SK-N-SH (cell line): ENCODE measurements at regions not wholly inside any gene's neighbourhood (a gene's known extent, or its start where the extent isn't known, plus 50 kb on each side); places are given as distances from the start of the nearest gene placed in this dataset.

Experiments
- CTCF ChIA-PET: fragments of 300-600, 350-600 bp; formaldehyde crosslinking; extraction: SDS; loops from one replicate; lab custom pipeline; 2021; lab: Yijun Ruan, JAX
- POLR2A ChIA-PET: fragments of 350-600 bp; sonication (Branson Sonifier 250); formaldehyde crosslinking; extraction: SDS; loops from one replicate; lab custom pipeline; 2020; ENCODE audit warnings: antibody characterized with exemption, inconsistent platforms; lab: Yijun Ruan, JAX
- DNase-seq: peaks from one replicate; pipeline ENCODE4 v3.0.0; 2012
- H2AFZ ChIP-seq: fragments of 200-600 bp; sonication (generic); 2 replicates; pipeline ENCODE4 v1.8.1; 2016; ENCODE audit warnings: antibody characterized with exemption, mild to moderate bottlenecking, low read depth
- H3F3A ChIP-seq: fragments of 200-600 bp; sonication (generic); replicated peaks from 2 replicates; pipeline ENCODE3; 2016; ENCODE audit warnings: antibody characterized with exemption, mild to moderate bottlenecking; ENCODE audit not compliant: insufficient read depth
- H3K27ac ChIP-seq, 2 experiments: fragments of 200-500 bp in 1 of 2; fragments of 200-600 bp in 1 of 2; sonication (Bioruptor generic) in 1 of 2; sonication (generic), shearing (Covaris generic) in 1 of 2; 2 replicates each; pipeline versions ENCODE4 v1.5.1 to v1.6.1; 2014 to 2016; ENCODE audit warnings: low read depth in 2 of 2, inconsistent platforms in 1 of 2, low read length in 1 of 2, mild to moderate bottlenecking in 1 of 2, mixed read lengths in 1 of 2
- H3K27me3 ChIP-seq: fragments of 200-600 bp; sonication (generic), shearing (Covaris generic); 2 replicates; pipeline ENCODE4 v1.6.1; 2016; ENCODE audit warnings: mixed run types; ENCODE audit not compliant: insufficient read depth
- H3K36me3 ChIP-seq, 2 experiments: fragments of 200-500 bp in 1 of 2; fragments of 200-600 bp in 1 of 2; sonication (Bioruptor generic) in 1 of 2; sonication (generic) in 1 of 2; replicated peaks in 1 of 2; 2 replicates each; pipeline versions ENCODE3 to v1.5.1; 2014 to 2016; ENCODE audit warnings: low read length in 1 of 2, mild to moderate bottlenecking in 1 of 2; ENCODE audit not compliant: insufficient read depth in 2 of 2, control insufficient read depth in 1 of 2
- H3K4me1 ChIP-seq, 2 experiments: fragments of 200-500 bp in 1 of 2; fragments of 200-600 bp in 1 of 2; sonication (Bioruptor generic) in 1 of 2; sonication (generic), shearing (Covaris generic) in 1 of 2; 2 replicates each; pipeline versions ENCODE4 v1.5.1 to v1.6.1; 2014 to 2016; ENCODE audit warnings: low read depth in 1 of 2, low read length in 1 of 2, mixed run types in 1 of 2; ENCODE audit not compliant: insufficient read depth in 2 of 2, control insufficient read depth in 1 of 2
- H3K4me2 ChIP-seq: fragments of 200-600 bp; sonication (generic), shearing (Covaris generic); 2 replicates; pipeline ENCODE4 v1.6.1; 2017; ENCODE audit warnings: mixed run types
- H3K4me3 ChIP-seq, 2 experiments: fragments of 200-500 bp in 1 of 2; fragments of 200-600 bp in 1 of 2; sonication (Bioruptor generic) in 1 of 2; sonication (generic), shearing (Covaris generic) in 1 of 2; 2 replicates each; pipeline versions ENCODE4 v1.5.1 to v1.8.1; 2014 to 2016; ENCODE audit warnings: low read depth in 2 of 2, inconsistent platforms in 1 of 2, low read length in 1 of 2, mild to moderate bottlenecking in 1 of 2, mixed read lengths in 1 of 2, moderate library complexity in 1 of 2
- H3K79me2 ChIP-seq: fragments of 200-600 bp; sonication (generic); 2 replicates; pipeline ENCODE4 v1.8.1; 2017; ENCODE audit warnings: mild to moderate bottlenecking; ENCODE audit not compliant: insufficient read depth
- H3K9ac ChIP-seq: fragments of 200-600 bp; sonication (generic); 2 replicates; pipeline ENCODE4 v1.6.1; 2017; ENCODE audit warnings: mixed run types
- H3K9me2 ChIP-seq: fragments of 200-600 bp; sonication (generic); 2 replicates; pipeline ENCODE4 v1.6.1; 2017; ENCODE audit warnings: mixed run types
- H3K9me3 ChIP-seq: fragments of 200-600 bp; sonication (generic); 2 replicates; pipeline ENCODE4 v1.6.1; 2017; ENCODE audit warnings: mixed run types, mild to moderate bottlenecking, moderate library complexity
- H4K20me1 ChIP-seq: fragments of 200-600 bp; sonication (generic); 2 replicates; pipeline ENCODE4 v1.6.1; 2017; ENCODE audit warnings: mild to moderate bottlenecking, mixed run types; ENCODE audit not compliant: insufficient read depth
- CTCF ChIP-seq: fragments of 200-600 bp; sonication (generic); IDR thresholded peaks from 2 replicates; pipeline ENCODE4 v1.6.1; 2017; ENCODE audit warnings: antibody characterized with exemption, mild to moderate bottlenecking, moderate library complexity
- FOXM1 ChIP-seq: IDR thresholded peaks from 2 replicates; pipeline ENCODE4 v1.4.0; 2012; ENCODE audit warnings: low read depth, mild to moderate bottlenecking
- GABPA ChIP-seq: IDR thresholded peaks from 2 replicates; pipeline ENCODE4 v1.4.0; 2012; ENCODE audit warnings: low read depth, mild to moderate bottlenecking
- GATA2 ChIP-seq: sonication (generic); formaldehyde crosslinking; IDR thresholded peaks from 2 replicates; pipeline ENCODE4 v1.5.0; 2020; ENCODE audit warnings: mild to moderate bottlenecking, missing genetic modification reagents
- JUND ChIP-seq: IDR thresholded peaks from 2 replicates; pipeline ENCODE4 v1.4.0; 2012
- MXI1 ChIP-seq: IDR thresholded peaks from 2 replicates; pipeline ENCODE4 v1.6.1; 2012; ENCODE audit warnings: mild to moderate bottlenecking, low read depth, low read length, improper control_type of control experiment
- POLR2AphosphoS5 ChIP-seq: IDR thresholded peaks from 2 replicates; pipeline ENCODE4 v1.6.1; 2012; ENCODE audit warnings: low read depth, low read length
- RAD21 ChIP-seq: IDR thresholded peaks from 2 replicates; pipeline ENCODE4 v1.6.1; 2012; ENCODE audit warnings: mild to moderate bottlenecking, low read length
- RCOR1 ChIP-seq: fragments of 150-350 bp; IDR thresholded peaks from 2 replicates; pipeline ENCODE4 v1.6.1; 2017; ENCODE audit warnings: antibody characterized with exemption, low read length
- RXRA ChIP-seq: IDR thresholded peaks from 2 replicates; pipeline ENCODE4 v1.4.0; 2012; ENCODE audit warnings: low read depth, mild to moderate bottlenecking, borderline replicate concordance
- SIN3A ChIP-seq: IDR thresholded peaks from 2 replicates; pipeline ENCODE4 v1.6.1; 2012; ENCODE audit warnings: low read depth, mild to moderate bottlenecking, low read length, moderate library complexity, borderline replicate concordance
- SMC3 ChIP-seq: IDR thresholded peaks from 2 replicates; pipeline ENCODE4 v1.6.1; 2012; ENCODE audit warnings: low read depth, low read length, improper control_type of control experiment
- TAF1 ChIP-seq: IDR thresholded peaks from 2 replicates; pipeline ENCODE4 v1.6.1; 2012; ENCODE audit warnings: low read depth, mild to moderate bottlenecking, low read length, moderate library complexity, borderline replicate concordance
- YY1 ChIP-seq: IDR thresholded peaks from 2 replicates; pipeline ENCODE4 v1.4.0; 2012; ENCODE audit warnings: low read depth, mild to moderate bottlenecking
- WGBS: methylation state at CpG from one replicate; pipeline ENCODE4 v1.1.6; 2017; ENCODE audit warnings: low lambda C conversion rate; 5-methylcytosine and 5-hydroxymethylcytosine counted together
- TF ChIP-seq, protein P1 (sequence below): IDR thresholded peaks from 2 replicates; pipeline ENCODE4 v1.4.0; 2012; ENCODE audit warnings: low read depth, borderline replicate concordance
- TF ChIP-seq, protein P2 (sequence below): IDR thresholded peaks from 2 replicates; pipeline ENCODE4 v1.4.0; 2012; ENCODE audit warnings: low read depth
- TF ChIP-seq, protein P3 (sequence below): fragments of 150-350 bp; IDR thresholded peaks from 2 replicates; pipeline ENCODE4 v1.6.1; 2016; ENCODE audit warnings: mild to moderate bottlenecking, low read depth, low read length

DNA sequence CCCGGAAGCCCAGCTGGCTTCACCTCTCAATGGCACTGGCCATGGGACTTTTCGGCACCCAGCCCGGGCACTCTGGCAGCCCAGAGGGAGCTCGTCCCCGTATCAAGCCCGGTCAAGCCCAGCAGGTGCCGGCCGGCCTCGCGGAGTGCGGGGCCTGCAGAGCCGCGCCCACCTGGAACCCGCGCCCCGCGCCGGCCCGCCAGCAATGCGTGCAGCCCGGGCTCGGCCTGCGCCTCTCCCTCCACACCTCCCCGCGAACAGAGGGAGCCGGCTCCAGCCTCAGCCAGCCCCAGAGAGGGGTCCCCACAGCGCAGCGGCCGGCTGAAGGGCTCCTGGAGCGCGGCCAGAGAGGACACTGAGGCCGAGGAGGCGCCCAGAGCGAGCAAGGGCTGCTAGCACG, 133.6 kb upstream of the FRG1 start:
- no peak overlapping the region for H3K4me3 ChIP-seq
- TF ChIP-seq JUND, result no peak
- TF ChIP-seq, protein P1, sequence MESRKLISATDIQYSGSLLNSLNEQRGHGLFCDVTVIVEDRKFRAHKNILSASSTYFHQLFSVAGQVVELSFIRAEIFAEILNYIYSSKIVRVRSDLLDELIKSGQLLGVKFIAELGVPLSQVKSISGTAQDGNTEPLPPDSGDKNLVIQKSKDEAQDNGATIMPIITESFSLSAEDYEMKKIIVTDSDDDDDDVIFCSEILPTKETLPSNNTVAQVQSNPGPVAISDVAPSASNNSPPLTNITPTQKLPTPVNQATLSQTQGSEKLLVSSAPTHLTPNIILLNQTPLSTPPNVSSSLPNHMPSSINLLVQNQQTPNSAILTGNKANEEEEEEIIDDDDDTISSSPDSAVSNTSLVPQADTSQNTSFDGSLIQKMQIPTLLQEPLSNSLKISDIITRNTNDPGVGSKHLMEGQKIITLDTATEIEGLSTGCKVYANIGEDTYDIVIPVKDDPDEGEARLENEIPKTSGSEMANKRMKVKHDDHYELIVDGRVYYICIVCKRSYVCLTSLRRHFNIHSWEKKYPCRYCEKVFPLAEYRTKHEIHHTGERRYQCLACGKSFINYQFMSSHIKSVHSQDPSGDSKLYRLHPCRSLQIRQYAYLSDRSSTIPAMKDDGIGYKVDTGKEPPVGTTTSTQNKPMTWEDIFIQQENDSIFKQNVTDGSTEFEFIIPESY, result no peak
- no peaks in the 10 kb centered on the region for H3K27me3 ChIP-seq
- H3K4me1 ChIP-seq, result no peaks in the 10 kb centered on the region
- no peaks in the 10 kb centered on the region for H3K36me3 ChIP-seq
- DNase-seq, result no peak
- H3K79me2 ChIP-seq, result no peaks in the 10 kb centered on the region
- ChIA-PET POLR2A (no interaction called here), CTCF (interaction anchor here (1.5 to 2.7 kb wide), 2 partner anchors 13 to 15 kb away, joined by 4 to 14 read pairs; no protein-coding TSS in a partner anchor)
- no peak overlapping the region for H3K4me2 ChIP-seq
- H3K9ac ChIP-seq, result no peak overlapping the region
- H3K9me3 ChIP-seq, result no peaks in the 10 kb centered on the region
- no peaks in the 10 kb centered on the region for H4K20me1 ChIP-seq
- H3K27ac ChIP-seq, result no peak overlapping the region
- no peaks in the 10 kb centered on the region for H3F3A ChIP-seq
- H3K9me2 ChIP-seq, result no peaks in the 10 kb centered on the region
- WGBS, result 67% methylated on average over 28 of the region's 35 CpGs
- H2AFZ ChIP-seq, result no peak overlapping the region

DNA sequence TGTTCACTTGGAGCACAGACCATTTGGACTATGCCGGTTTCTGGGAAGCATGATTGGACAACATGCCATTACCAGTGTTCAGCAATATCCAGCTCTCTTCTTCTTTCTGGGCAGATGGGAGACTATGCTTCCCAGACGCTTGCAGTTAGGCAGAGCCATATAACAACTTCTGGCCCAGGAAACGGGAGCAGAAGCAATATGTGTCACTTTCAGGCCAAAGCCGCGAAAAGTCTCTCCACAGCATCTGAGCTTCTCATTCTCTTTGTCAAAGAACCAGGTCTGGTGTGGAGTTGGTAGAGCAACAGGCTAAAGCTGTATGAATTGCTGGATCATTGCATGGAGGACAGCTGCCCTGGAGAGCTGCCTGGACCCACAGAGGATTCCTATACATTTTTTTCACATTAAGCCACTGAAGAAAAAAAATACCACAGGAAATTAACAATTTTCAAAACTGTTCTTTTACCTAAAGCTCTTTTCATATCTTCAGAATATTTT, 131.4 kb upstream of the FRG1 start:
- Histone ChIP-seq H3K4me1 (no peaks in the 10 kb centered on the region), H3K9me2 (no peaks in the 10 kb centered on the region), H3K4me3 (no peak overlapping the region), H3K36me3 (no peaks in the 10 kb centered on the region), H3K27ac (no peak overlapping the region), H4K20me1 (no peaks in the 10 kb centered on the region), H3K79me2 (no peaks in the 10 kb centered on the region), H2AFZ (no peak overlapping the region), H3K27me3 (no peaks in the 10 kb centered on the region), H3K9ac (no peak overlapping the region), H3F3A (no peaks in the 10 kb centered on the region), H3K4me2 (no peak overlapping the region), H3K9me3 (no peaks in the 10 kb centered on the region)
- WGBS, result 45% methylated on average over 5 of the region's 5 CpGs
- ChIA-PET CTCF (interaction anchor here (1.1 kb wide), 1 partner anchor 16 kb away, joined by 3 read pairs; no protein-coding TSS in a partner anchor), POLR2A (no interaction called here)
- no peak for DNase-seq
- no peak for TF ChIP-seq GABPA
- no peak for TF ChIP-seq RCOR1
- TF ChIP-seq CTCF, result no peak
- TF ChIP-seq YY1, result no peak
- TF ChIP-seq MXI1, result no peak
- TF ChIP-seq POLR2AphosphoS5, result no peak
- TF ChIP-seq GATA2, result no peak
- TF ChIP-seq SMC3, result no peak
- TF ChIP-seq, protein P1, result no peak
- TF ChIP-seq, protein P2, sequence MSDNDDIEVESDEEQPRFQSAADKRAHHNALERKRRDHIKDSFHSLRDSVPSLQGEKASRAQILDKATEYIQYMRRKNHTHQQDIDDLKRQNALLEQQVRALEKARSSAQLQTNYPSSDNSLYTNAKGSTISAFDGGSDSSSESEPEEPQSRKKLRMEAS, result no peak
- TF ChIP-seq SIN3A, result no peak
- TF ChIP-seq RXRA, result no peak
- no peak for TF ChIP-seq TAF1
- TF ChIP-seq FOXM1, result no peak
- TF ChIP-seq RAD21, result no peak
- TF ChIP-seq, protein P3, sequence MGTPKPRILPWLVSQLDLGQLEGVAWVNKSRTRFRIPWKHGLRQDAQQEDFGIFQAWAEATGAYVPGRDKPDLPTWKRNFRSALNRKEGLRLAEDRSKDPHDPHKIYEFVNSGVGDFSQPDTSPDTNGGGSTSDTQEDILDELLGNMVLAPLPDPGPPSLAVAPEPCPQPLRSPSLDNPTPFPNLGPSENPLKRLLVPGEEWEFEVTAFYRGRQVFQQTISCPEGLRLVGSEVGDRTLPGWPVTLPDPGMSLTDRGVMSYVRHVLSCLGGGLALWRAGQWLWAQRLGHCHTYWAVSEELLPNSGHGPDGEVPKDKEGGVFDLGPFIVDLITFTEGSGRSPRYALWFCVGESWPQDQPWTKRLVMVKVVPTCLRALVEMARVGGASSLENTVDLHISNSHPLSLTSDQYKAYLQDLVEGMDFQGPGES, result no peak
